ENCODE measurements at regions not wholly inside any gene's neighbourhood (a gene's known extent, or its start where the extent isn't known, plus 50 kb on each side); places are given as distances from the start of the nearest gene placed in this dataset.
A peak's percentile ranks its signal among the peaks of the same experiment; 100 is the strongest.
"Not testable (repeated sequence)": the region's sequence is repeated elsewhere in the genome, so short reads cannot be mapped to it uniquely, and the experiment has no call there.

- no peak overlapping the region for H3K4me3 ChIP-seq (ENCODE audit: low read length)
- no peaks in the 10 kb centered on the region for H3K9me3 ChIP-seq (ENCODE audit: low read length)
- no peaks in the 10 kb centered on the region for H3K36me3 ChIP-seq (ENCODE audit: insufficient read depth, low read length)
- H3K27me3 ChIP-seq (ENCODE audit: insufficient read depth, low read length): no peaks in the 10 kb centered on the region
- no peak overlapping the region for H2AFZ ChIP-seq (ENCODE audit: low read depth, low read length)
- H3K4me1 ChIP-seq (ENCODE audit: insufficient read depth, low read length): no peaks in the 10 kb centered on the region
Measured at GRCh38 chr5:57750891-57751290, 268.3 kb upstream of the ACTBL2 start.

GRCh38 chr5:57750282-57750681 is 267.7 kb upstream of the ACTBL2 start:
- Histone ChIP-seq H3K9me3 (ENCODE audit: low read length) (no peaks in the 10 kb centered on the region), H2AFZ (ENCODE audit: low read depth, low read length) (no peak overlapping the region), H3K4me1 (ENCODE audit: insufficient read depth, low read length) (no peaks in the 10 kb centered on the region)

GRCh38 chr5:57749396-57749795 is 266.8 kb upstream of the ACTBL2 start:
- Histone ChIP-seq H3K4me1 (ENCODE audit: insufficient read depth, low read length) (no peaks in the 10 kb centered on the region), H3K36me3 (ENCODE audit: insufficient read depth, low read length) (no peaks in the 10 kb centered on the region), H2AFZ (ENCODE audit: low read depth, low read length) (no peak overlapping the region), H3K4me3 (ENCODE audit: low read length) (no peak overlapping the region), H3K27me3 (ENCODE audit: insufficient read depth, low read length) (no peaks in the 10 kb centered on the region), H3K9me3 (ENCODE audit: low read length) (no peaks in the 10 kb centered on the region)

More at GRCh38 chr5:57750282-57750681, 267.7 kb upstream of the ACTBL2 start:
- H3K4me3 ChIP-seq (ENCODE audit: low read length): no peak overlapping the region
- H3K27me3 ChIP-seq (ENCODE audit: insufficient read depth, low read length): no peaks in the 10 kb centered on the region
- H3K36me3 ChIP-seq (ENCODE audit: insufficient read depth, low read length): no peaks in the 10 kb centered on the region

- Histone ChIP-seq H3K9me3 (ENCODE audit: low read length) (no peaks in the 10 kb centered on the region), H3K36me3 (ENCODE audit: insufficient read depth, low read length) (no peaks in the 10 kb centered on the region), H2AFZ (ENCODE audit: low read depth, low read length) (no peak overlapping the region), H3K4me3 (ENCODE audit: low read length) (no peak overlapping the region), H3K27me3 (ENCODE audit: insufficient read depth, low read length) (no peaks in the 10 kb centered on the region), H3K4me1 (ENCODE audit: insufficient read depth, low read length) (no peaks in the 10 kb centered on the region)
Measured at GRCh38 chr5:57745700-57746651, 263.4 kb upstream of the ACTBL2 start.

GRCh38 chr5:57745029-57745428 is 262.4 kb upstream of the ACTBL2 start:
- Histone ChIP-seq H3K9me3 (ENCODE audit: low read length) (no peaks in the 10 kb centered on the region), H3K27me3 (ENCODE audit: insufficient read depth, low read length) (no peaks in the 10 kb centered on the region), H3K4me1 (ENCODE audit: insufficient read depth, low read length) (no peaks in the 10 kb centered on the region), H2AFZ (ENCODE audit: low read depth, low read length) (no peak overlapping the region), H3K36me3 (ENCODE audit: insufficient read depth, low read length) (no peaks in the 10 kb centered on the region), H3K4me3 (ENCODE audit: low read length) (no peak overlapping the region)

GRCh38 chr5:57741336-57741735 is 258.7 kb upstream of the ACTBL2 start:
- H3K36me3 ChIP-seq (ENCODE audit: insufficient read depth, low read length): no peaks in the 10 kb centered on the region
- no peak overlapping the region for H2AFZ ChIP-seq (ENCODE audit: low read depth, low read length)
- H3K27me3 ChIP-seq (ENCODE audit: insufficient read depth, low read length): no peaks in the 10 kb centered on the region
- H3K4me3 ChIP-seq (ENCODE audit: low read length): no peak overlapping the region
- no peaks in the 10 kb centered on the region for H3K9me3 ChIP-seq (ENCODE audit: low read length)
- H3K4me1 ChIP-seq (ENCODE audit: insufficient read depth, low read length): peaks cover 10% of the 10 kb centered on the region

- no peaks in the 10 kb centered on the region for H3K9me3 ChIP-seq (ENCODE audit: low read length)
- no peak overlapping the region for H3K4me3 ChIP-seq (ENCODE audit: low read length)
- no peak overlapping the region for H2AFZ ChIP-seq (ENCODE audit: low read depth, low read length)
- H3K4me1 ChIP-seq (ENCODE audit: insufficient read depth, low read length): peaks cover 14% of the 10 kb centered on the region
- H3K27me3 ChIP-seq (ENCODE audit: insufficient read depth, low read length): no peaks in the 10 kb centered on the region
- H3K36me3 ChIP-seq (ENCODE audit: insufficient read depth, low read length): no peaks in the 10 kb centered on the region
Measured at GRCh38 chr5:57738787-57739186, 256.2 kb upstream of the ACTBL2 start.

GRCh38 chr5:57738301-57738700 is 255.7 kb upstream of the ACTBL2 start:
- Histone ChIP-seq H3K9me3 (ENCODE audit: low read length) (no peaks in the 10 kb centered on the region), H2AFZ (ENCODE audit: low read depth, low read length) (no peak overlapping the region), H3K4me3 (ENCODE audit: low read length) (no peak overlapping the region), H3K27me3 (ENCODE audit: insufficient read depth, low read length) (no peaks in the 10 kb centered on the region), H3K4me1 (ENCODE audit: insufficient read depth, low read length) (peaks cover 14% of the 10 kb centered on the region), H3K36me3 (ENCODE audit: insufficient read depth, low read length) (no peaks in the 10 kb centered on the region)

- H3K9me3 ChIP-seq (ENCODE audit: low read length): no peaks in the 10 kb centered on the region
- no peaks in the 10 kb centered on the region for H3K27me3 ChIP-seq (ENCODE audit: insufficient read depth, low read length)
- H2AFZ ChIP-seq (ENCODE audit: low read depth, low read length): peak overlapping the region; percentile 37
- H3K4me1 ChIP-seq (ENCODE audit: insufficient read depth, low read length): peaks cover 14% of the 10 kb centered on the region
- no peaks in the 10 kb centered on the region for H3K36me3 ChIP-seq (ENCODE audit: insufficient read depth, low read length)
- no peak overlapping the region for H3K4me3 ChIP-seq (ENCODE audit: low read length)
Measured at GRCh38 chr5:57736716-57737115, 254.1 kb upstream of the ACTBL2 start.

GRCh38 chr5:57735279-57736153 is 252.9 kb upstream of the ACTBL2 start:
- not testable (repeated sequence) for H3K27me3 ChIP-seq (ENCODE audit: insufficient read depth, low read length); H2AFZ ChIP-seq (ENCODE audit: low read depth, low read length); H3K36me3 ChIP-seq (ENCODE audit: insufficient read depth, low read length); H3K9me3 ChIP-seq (ENCODE audit: low read length); H3K4me3 ChIP-seq (ENCODE audit: low read length)
- peaks cover 14% of the 10 kb centered on the region for H3K4me1 ChIP-seq (ENCODE audit: insufficient read depth, low read length)

GRCh38 chr5:57734296-57734695 is 251.7 kb upstream of the ACTBL2 start:
- Histone ChIP-seq H3K36me3 (ENCODE audit: insufficient read depth, low read length) (no peaks in the 10 kb centered on the region), H3K27me3 (ENCODE audit: insufficient read depth, low read length) (no peaks in the 10 kb centered on the region), H3K4me3 (ENCODE audit: low read length) (no peak overlapping the region), H3K9me3 (ENCODE audit: low read length) (no peaks in the 10 kb centered on the region), H2AFZ (ENCODE audit: low read depth, low read length) (no peak overlapping the region), H3K4me1 (ENCODE audit: insufficient read depth, low read length) (peaks cover 14% of the 10 kb centered on the region)

GRCh38 chr5:57727591-57727990 is 245.0 kb upstream of the ACTBL2 start:
- Histone ChIP-seq H3K4me1 (ENCODE audit: insufficient read depth, low read length) (no peaks in the 10 kb centered on the region), H3K9me3 (ENCODE audit: low read length) (no peaks in the 10 kb centered on the region), H3K4me3 (ENCODE audit: low read length) (no peak overlapping the region), H3K36me3 (ENCODE audit: insufficient read depth, low read length) (no peaks in the 10 kb centered on the region), H2AFZ (ENCODE audit: low read depth, low read length) (no peak overlapping the region), H3K27me3 (ENCODE audit: insufficient read depth, low read length) (no peaks in the 10 kb centered on the region)
